GM12891 (cell line): ENCODE measurements at regions not wholly inside any gene's neighbourhood (a gene's known extent, or its start where the extent isn't known, plus 50 kb on each side); places are given as distances from the start of the nearest gene placed in this dataset.

Experiments used
- DNase-seq: peaks from one replicate; pipeline ENCODE4 v3.0.0; 2011; ENCODE audit warnings: low spot score; ENCODE audit not compliant: insufficient read length
- FAIRE-seq: peaks from 2 replicates; lab custom pipeline; 2011; peaks lifted over from hg19 to GRCh38; lab: Jason Lieb, UNC
- PAX5 ChIP-seq: IDR thresholded peaks from 2 replicates; pipeline ENCODE4 v1.6.1; 2011; ENCODE audit warnings: low read length, moderate library complexity, mild to moderate bottlenecking; ENCODE audit not compliant: insufficient read depth, severe bottlenecking
- POLR2A ChIP-seq: IDR thresholded peaks from 2 replicates; pipeline ENCODE4 v1.6.1; 2011; ENCODE audit warnings: low read depth, low read length, control low read depth
- POLR2AphosphoS5 ChIP-seq: IDR thresholded peaks from 2 replicates; pipeline ENCODE4 v1.6.1; 2011; ENCODE audit warnings: low read depth, low read length, control low read depth
- POU2F2 ChIP-seq: IDR thresholded peaks from 2 replicates; pipeline ENCODE4 v1.6.1; 2011; ENCODE audit warnings: low read depth, mild to moderate bottlenecking, control low read depth, low read length, moderate library complexity
- SPI1 ChIP-seq: IDR thresholded peaks from 2 replicates; pipeline ENCODE4 v1.6.1; 2011; ENCODE audit warnings: low read depth, low read length, control low read depth
- TAF1 ChIP-seq: IDR thresholded peaks from 2 replicates; pipeline ENCODE4 v1.6.1; 2011; ENCODE audit warnings: low read depth, low read length, control low read depth

DNA sequence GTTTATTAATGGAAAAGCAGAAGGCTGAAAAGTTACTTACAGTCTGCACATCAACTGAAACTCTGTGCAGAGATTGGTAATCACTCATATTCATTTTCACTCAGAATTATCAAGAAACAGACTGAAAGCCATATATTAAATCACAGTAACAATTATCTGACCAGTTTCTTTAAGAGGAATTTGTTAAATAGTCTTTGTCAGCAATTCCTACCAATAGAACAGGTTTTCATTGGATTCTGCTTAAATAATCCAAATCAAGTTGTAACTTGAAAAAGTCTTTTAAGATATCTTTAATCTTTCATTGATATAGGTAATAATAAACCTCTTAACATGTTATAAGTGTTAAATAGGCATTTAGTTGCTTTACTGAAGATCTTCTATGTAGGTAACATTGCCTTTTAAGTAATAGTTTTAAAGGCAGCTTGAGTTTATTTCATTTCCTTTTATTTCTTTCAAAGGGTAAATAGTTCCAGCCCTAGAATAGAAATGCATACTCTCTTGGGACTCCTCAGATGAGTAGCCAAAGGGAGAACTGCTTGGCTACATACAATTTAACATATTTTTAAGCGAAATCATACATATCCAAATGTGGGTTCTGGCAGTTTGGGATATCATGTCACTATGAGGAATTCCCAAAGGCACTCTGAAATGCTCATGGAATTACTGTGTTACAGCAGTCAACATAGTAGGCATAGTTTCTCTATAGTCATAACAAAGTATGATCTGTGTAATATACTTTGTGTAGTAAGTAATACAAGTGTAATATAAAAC is 326.0 kb upstream of the SPRY2 start:
- TF ChIP-seq SPI1 (no peak), POLR2A (no peak), POU2F2 (no peak), PAX5 (no peak), TAF1 (no peak), POLR2AphosphoS5 (no peak)
- DNase-seq (no peak), FAIRE-seq (no peak)

DNA sequence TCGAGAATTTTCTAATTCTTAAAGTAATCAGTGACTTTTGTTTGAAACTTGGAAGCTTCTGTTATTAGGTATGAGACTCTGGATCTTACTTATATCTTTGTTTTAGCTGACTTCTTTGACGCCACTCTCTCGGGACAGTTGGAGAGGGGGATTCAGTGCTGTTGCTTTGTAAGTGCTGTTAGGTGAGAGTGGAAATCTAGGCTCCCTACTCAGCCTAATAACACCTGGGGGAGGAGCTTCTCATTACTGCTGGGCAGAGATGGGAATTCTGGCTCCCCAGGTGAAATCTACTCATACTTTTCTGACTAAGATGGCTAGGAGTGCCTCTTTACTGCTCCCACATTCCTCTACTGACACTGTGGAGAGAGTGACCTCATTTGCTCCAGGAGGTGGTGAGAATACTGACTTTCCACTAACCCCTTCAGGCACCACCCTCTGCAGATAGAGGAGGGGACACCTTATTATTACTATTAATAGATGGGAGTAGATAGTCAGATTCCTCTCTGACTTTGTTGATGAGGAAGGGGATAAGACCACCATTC is 324.9 kb upstream of the SPRY2 start:
- FAIRE-seq (no peak), DNase-seq (no peak)
- TF ChIP-seq POLR2A (no peak), PAX5 (no peak), TAF1 (no peak), POLR2AphosphoS5 (no peak), POU2F2 (no peak), SPI1 (no peak)

DNA sequence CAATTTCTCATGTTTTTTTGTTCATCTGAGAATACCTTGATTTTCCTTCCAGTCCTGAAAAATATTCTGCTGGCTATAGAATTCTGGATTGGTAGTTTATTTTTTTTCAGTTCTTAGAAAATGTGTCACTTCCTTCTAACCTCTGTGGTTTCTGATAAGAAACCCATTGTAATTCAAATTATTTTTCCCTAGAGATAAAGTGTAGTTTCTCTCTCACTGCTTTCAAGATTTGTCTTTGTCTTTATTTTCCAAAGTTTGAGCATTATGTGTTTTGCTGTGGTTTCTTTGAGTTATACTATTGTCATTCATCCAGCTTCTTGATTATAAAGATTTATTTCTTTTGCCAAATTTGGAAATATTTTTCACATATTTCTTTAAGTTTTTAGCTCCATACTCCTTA is 324.0 kb upstream of the SPRY2 start:
- no peak for TF ChIP-seq POLR2AphosphoS5
- no peak for TF ChIP-seq PAX5
- TF ChIP-seq POLR2A: no peak
- FAIRE-seq (no peak), DNase-seq (no peak)

DNA sequence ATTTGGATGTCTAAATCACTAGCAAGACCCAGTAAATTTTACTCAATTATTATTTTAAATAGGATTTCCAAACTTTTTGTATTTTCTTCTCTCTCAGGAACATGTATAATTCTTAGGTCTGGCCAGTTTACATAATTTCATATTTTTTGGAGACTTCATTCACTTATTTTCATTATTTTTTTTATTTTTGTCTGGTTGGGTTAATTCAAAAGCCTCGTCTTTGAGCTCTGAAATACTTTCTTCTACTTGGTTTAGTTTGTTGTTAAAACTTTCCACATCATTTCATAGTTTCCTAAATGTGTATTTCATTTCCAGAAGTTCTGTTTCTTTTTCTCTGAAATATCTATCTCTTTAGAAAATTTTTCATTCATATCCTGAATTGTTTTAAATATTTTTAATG is 322.9 kb upstream of the SPRY2 start:
- no peak for TF ChIP-seq SPI1
- TF ChIP-seq POLR2AphosphoS5: no peak
- TF ChIP-seq PAX5: no peak
- TF ChIP-seq POU2F2: no peak
- TF ChIP-seq TAF1: no peak
- TF ChIP-seq POLR2A: no peak
- DNase-seq: no peak
- FAIRE-seq: no peak

DNA sequence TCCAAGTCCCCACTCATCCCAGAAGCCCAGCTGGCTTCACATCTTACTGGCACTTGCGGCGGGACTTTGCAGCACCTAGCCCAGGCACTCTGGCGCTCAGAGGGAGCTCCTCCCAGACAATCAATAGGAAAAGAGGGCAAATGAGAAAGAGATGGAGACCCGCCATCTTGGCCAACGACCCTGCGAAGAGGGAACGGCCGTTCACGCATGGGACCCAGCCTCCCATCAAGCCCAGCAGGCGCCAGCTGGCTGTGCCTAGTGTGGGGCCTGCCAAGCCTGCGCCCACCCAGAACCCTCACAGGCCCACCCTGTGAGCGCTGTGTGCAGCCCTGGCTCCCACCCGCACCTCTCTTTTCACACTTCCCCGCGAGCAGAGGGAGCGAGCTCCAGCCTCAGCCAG is 317.8 kb upstream of the SPRY2 start:
- FAIRE-seq (no peak), DNase-seq (no peak)
- TF ChIP-seq PAX5 (no peak), POU2F2 (no peak), SPI1 (no peak), POLR2AphosphoS5 (no peak), TAF1 (no peak), POLR2A (no peak)

DNA sequence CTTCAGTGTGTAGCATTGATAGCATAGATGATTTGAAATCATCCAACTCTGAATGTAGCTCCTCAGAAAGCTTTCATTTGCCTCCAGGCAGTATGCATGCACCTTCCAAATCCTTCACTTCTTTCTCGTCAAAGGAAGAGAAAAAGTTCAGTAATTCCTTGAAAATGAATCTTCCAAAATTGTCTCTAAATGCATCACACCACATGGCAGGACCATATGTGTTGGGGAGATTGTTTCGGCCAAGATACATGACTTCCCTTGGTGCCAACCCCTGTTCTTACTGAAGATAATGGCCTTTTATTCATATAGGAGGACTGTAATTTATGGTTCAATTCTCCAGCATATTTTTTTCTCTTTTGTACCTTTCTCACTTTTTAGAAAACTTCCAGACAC is 315.6 kb upstream of the SPRY2 start:
- TF ChIP-seq SPI1 (no peak), TAF1 (no peak)
- FAIRE-seq (no peak), DNase-seq (no peak)

DNA sequence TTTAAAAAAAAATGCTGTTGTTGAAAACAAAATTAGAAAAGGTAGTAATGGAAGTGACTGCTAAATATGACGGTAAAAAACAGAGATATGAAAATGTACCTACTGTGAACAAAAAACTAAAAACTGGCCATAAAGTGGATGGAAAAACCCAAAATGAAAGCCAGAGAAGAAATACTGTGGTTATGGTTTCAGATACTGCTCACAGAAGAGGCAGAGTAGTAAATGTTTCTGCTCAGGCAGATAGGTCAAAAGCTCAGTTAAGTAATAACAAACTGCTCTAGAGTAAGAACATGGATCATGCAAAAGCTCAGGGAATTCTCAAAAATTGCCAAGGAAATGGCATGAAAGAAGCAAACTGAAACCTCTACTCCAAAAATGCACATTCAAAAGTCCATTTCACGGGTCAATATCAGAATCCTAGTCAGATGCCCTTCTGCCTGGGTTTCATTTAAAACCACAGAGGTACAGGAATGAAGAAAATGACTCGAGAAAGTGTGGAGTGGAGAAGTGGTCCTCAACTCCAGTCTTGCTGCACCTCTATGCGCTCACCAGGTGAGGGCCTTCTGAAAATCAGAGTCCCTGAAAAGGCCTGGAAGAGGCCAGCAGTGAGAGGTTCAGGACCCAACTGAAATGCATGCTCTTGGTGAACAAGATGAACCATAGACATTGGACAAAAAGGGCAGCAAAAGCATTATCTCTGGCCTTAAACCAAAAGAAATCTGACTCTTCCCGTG is 315.0 kb upstream of the SPRY2 start:
- TF ChIP-seq POLR2AphosphoS5: no peak
- no peak for TF ChIP-seq PAX5
- TF ChIP-seq POU2F2: no peak
- TF ChIP-seq SPI1: no peak
- no peak for TF ChIP-seq POLR2A
- no peak for TF ChIP-seq TAF1
- no peak for FAIRE-seq
- no peak for DNase-seq

DNA sequence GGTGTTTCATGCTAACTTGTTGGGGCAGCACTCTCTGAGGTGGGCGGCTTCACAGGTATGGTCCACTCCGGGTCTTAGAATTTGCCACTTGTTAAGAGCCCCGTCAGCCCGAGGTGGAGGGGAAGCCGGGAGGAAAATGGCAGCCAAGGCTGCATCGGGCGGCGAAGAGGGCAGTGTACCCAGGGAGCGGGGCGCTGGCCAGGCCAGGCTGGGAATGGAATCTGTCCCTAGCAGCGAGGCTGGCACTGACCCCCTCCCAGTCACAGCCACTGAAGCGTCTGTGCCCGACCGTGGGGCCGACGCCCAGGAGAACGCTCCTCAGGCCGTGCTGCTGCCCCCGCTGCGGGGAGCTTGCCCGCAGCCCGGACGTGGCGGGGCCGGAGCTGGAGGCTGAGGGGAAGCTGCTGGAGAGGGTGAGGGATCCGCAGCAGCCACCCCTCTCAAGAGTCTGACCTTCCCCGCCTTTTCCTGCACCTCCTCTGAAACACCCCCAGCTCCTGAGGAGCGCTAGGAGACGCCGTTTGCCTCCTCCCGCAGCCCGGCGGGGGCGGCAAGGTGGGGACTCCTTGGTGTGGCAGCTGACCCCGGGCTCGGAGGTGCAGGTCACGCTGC is 313.8 kb upstream of the SPRY2 start:
- TF ChIP-seq PAX5 (no peak), POU2F2 (no peak), SPI1 (no peak), TAF1 (no peak), POLR2A (no peak), POLR2AphosphoS5 (no peak)
- FAIRE-seq: no peak
- no peak for DNase-seq

DNA sequence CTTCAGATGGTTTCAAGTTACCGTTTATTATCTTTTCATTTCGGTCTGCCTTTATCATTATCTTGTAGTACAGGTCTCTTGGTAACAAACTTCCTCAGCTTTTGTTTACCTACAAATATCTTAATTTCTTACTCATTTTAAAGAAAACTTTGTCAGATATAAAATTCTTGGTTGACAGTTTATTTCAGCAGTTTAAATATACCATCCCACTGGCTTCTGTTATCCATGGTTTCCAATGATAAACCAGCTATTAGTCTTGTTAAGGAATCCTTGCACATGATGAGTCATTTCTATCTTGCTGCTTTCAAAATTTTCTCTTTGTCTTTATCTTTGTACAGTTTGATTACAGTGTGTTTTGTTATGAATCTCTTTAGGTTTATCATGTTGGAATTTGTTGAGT is 308.3 kb upstream of the SPRY2 start:
- FAIRE-seq (no peak), DNase-seq (no peak)
- TF ChIP-seq TAF1 (no peak), SPI1 (no peak), PAX5 (no peak), POU2F2 (no peak), POLR2A (no peak), POLR2AphosphoS5 (no peak)
